GM19239 (cell line): ENCODE measurements at regions not wholly inside any gene's neighbourhood (a gene's known extent, or its start where the extent isn't known, plus 50 kb on each side); places are given as distances from the start of the nearest gene placed in this dataset.
"Not testable (repeated sequence)": the region's sequence is repeated elsewhere in the genome, so short reads cannot be mapped to it uniquely, and the experiment has no call there.

Experiments
- DNase-seq: peaks from one replicate; pipeline ENCODE4 v3.0.0; 2011; ENCODE audit warnings: low spot score; ENCODE audit not compliant: insufficient read length
- FAIRE-seq: peaks from 2 replicates; lab custom pipeline; 2011; peaks lifted over from hg19 to GRCh38; lab: Jason Lieb, UNC

GRCh38 chr3:81378552-81379293 is 382.7 kb downstream of the GBE1 start:
- DNase-seq = no peak
- no peak for FAIRE-seq

- FAIRE-seq (no peak), DNase-seq (no peak)
Measured at GRCh38 chr3:81375921-81376320, 385.5 kb downstream of the GBE1 start.

GRCh38 chr3:81364411-81364810 is 397.0 kb downstream of the GBE1 start:
- no peak for DNase-seq
- FAIRE-seq = no peak

GRCh38 chr3:81363816-81364215 is 397.6 kb downstream of the GBE1 start:
- DNase-seq (no peak), FAIRE-seq (no peak)

GRCh38 chr3:81354119-81354518 is 407.3 kb downstream of the GBE1 start:
- FAIRE-seq = no peak
- no peak for DNase-seq

- DNase-seq (no peak), FAIRE-seq (no peak)
Measured at GRCh38 chr3:81352867-81353266, 408.6 kb downstream of the GBE1 start.

- no peak for DNase-seq
- FAIRE-seq = no peak
Measured at GRCh38 chr3:81349816-81350340, 411.6 kb downstream of the GBE1 start.

- DNase-seq = peak; percentile 1
- no peak for FAIRE-seq
Measured at GRCh38 chr3:81339040-81339845, 422.2 kb downstream of the GBE1 start.

GRCh38 chr3:81336470-81336869 is 425.0 kb downstream of the GBE1 start:
- FAIRE-seq = no peak
- DNase-seq = no peak

- not testable (repeated sequence) for DNase-seq, FAIRE-seq
Measured at GRCh38 chr3:81329835-81330234, 431.6 kb downstream of the GBE1 start.

GRCh38 chr3:81326245-81326644 is 435.2 kb downstream of the GBE1 start:
- no peak for DNase-seq
- FAIRE-seq = no peak

GRCh38 chr3:81320862-81321261 is 440.6 kb downstream of the GBE1 start:
- FAIRE-seq (no peak), DNase-seq (no peak)

GRCh38 chr3:81315030-81315429 is 446.4 kb downstream of the GBE1 start:
- no peak for FAIRE-seq
- no peak for DNase-seq

GRCh38 chr3:81311321-81311720 is 450.1 kb downstream of the GBE1 start:
- FAIRE-seq (no peak), DNase-seq (no peak)

GRCh38 chr3:81308306-81308705 is 453.1 kb downstream of the GBE1 start:
- no peak for DNase-seq
- FAIRE-seq = no peak

- FAIRE-seq (no peak), DNase-seq (no peak)
Measured at GRCh38 chr3:81307221-81307620, 454.2 kb downstream of the GBE1 start.

GRCh38 chr3:81303321-81303720 is 458.1 kb downstream of the GBE1 start:
- DNase-seq (no peak), FAIRE-seq (no peak)

GRCh38 chr3:81302045-81302444 is 459.4 kb downstream of the GBE1 start:
- FAIRE-seq (peak; percentile 82), DNase-seq (peak; percentile 7)

- DNase-seq = no peak
- FAIRE-seq = no peak
Measured at GRCh38 chr3:81301230-81301629, 460.2 kb downstream of the GBE1 start.

GRCh38 chr3:81300324-81300927 is 461.0 kb downstream of the GBE1 start:
- DNase-seq = no peak
- no peak for FAIRE-seq

- FAIRE-seq = no peak
Measured at GRCh38 chr3:81299481-81299880, 462.0 kb downstream of the GBE1 start.

More at GRCh38 chr3:81299481-81299880, 462.0 kb downstream of the GBE1 start:
- no peak for DNase-seq
